Breast epithelium (tissue), 4 donors: ENCODE measurements at regions not wholly inside any gene's neighbourhood (a gene's known extent, or its start where the extent isn't known, plus 50 kb on each side); places are given as distances from the start of the nearest gene placed in this dataset.

Experiments
- DNase-seq, 2 donors: peaks; one replicate each; pipeline ENCODE4 v3.0.0-alpha.2; 2019; ENCODE audit warnings: low spot score in 2 of 2
- H3K27ac ChIP-seq, 2 donors: fragments of 200-600 bp; sonication (generic) in 1 of 2; one replicate each; pipeline ENCODE4 v1.5.1; 2016 to 2019; ENCODE audit warnings: mild to moderate bottlenecking in 1 of 2
- H3K27me3 ChIP-seq, 2 donors: fragments of 200-600 bp; sonication (generic) in 1 of 2; one replicate each; pipeline versions ENCODE4 v1.5.1 to v1.6.0; 2017 to 2019; ENCODE audit warnings: control low read depth in 1 of 2, mild to moderate bottlenecking in 1 of 2
- H3K36me3 ChIP-seq: fragments of 200-600 bp; one replicate; pipeline ENCODE4 v1.5.1; 2019
- H3K4me1 ChIP-seq, 2 donors: fragments of 200-600 bp; sonication (generic); one replicate each; pipeline ENCODE4 v1.5.1; 2016 to 2019; ENCODE audit warnings: control low read depth in 1 of 2
- H3K4me3 ChIP-seq, 3 donors: fragments of 200-600 bp; sonication (generic); 1 replicate in 2 of 3; 2 replicates in 1 of 3; pipeline ENCODE4 v1.5.1; 2016 to 2019; ENCODE audit warnings: mild to moderate bottlenecking in 3 of 3, moderate library complexity in 2 of 3
- H3K9me3 ChIP-seq, 2 donors: fragments of 200-600 bp; sonication (generic) in 1 of 2; one replicate each; pipeline ENCODE4 v1.5.1; 2016 to 2019; ENCODE audit warnings: control low read depth in 1 of 2
- POLR2A ChIP-seq: fragments of 450-650 bp; IDR thresholded peaks from one replicate; pipeline ENCODE4 v1.6.1; 2016; ENCODE audit warnings: antibody characterized with exemption, mild to moderate bottlenecking, moderate library complexity
- POLR2AphosphoS5 ChIP-seq, 3 donors: sonication (generic); formaldehyde crosslinking; IDR thresholded peaks; one replicate each; pipeline ENCODE4 v1.6.1; 2017; ENCODE audit warnings: antibody characterized with exemption in 3 of 3
- intact Hi-C: fragments of 100-400 bp; cut with DNase I; formaldehyde crosslinking; loops from one replicate; pipeline ENCODE4 v1.15.1; 2023; ENCODE audit warnings: low total_unique reads
- TF ChIP-seq, protein P1 (sequence below), 3 donors: fragments of 450-650 bp; IDR thresholded peaks; one replicate each; pipeline ENCODE4 v1.5.1; 2016 to 2017; ENCODE audit warnings: antibody characterized with exemption in 3 of 3, mild to moderate bottlenecking in 3 of 3, moderate library complexity in 3 of 3

DNA sequence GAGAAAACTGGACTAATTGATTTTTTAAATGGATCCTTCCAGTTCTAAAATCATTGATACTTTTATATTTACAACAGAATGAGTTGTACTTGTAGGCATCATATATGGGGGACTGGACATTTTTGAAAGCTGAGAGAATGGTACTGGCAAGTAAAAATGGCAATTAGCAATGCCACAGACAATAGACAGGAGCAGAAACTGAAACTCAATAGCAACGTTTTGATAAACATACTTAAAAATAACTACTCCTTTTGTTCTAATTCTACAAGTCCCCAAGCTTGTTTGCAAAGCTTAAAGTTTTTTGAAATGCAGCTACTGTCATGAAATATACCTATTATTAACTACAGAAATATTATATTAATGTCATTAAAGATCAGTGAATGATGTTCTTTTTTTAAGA is 52.8 kb upstream of the FBXL7 start:
- no peaks in the 10 kb centered on the region for H3K9me3 ChIP-seq
- TF ChIP-seq, protein P1, sequence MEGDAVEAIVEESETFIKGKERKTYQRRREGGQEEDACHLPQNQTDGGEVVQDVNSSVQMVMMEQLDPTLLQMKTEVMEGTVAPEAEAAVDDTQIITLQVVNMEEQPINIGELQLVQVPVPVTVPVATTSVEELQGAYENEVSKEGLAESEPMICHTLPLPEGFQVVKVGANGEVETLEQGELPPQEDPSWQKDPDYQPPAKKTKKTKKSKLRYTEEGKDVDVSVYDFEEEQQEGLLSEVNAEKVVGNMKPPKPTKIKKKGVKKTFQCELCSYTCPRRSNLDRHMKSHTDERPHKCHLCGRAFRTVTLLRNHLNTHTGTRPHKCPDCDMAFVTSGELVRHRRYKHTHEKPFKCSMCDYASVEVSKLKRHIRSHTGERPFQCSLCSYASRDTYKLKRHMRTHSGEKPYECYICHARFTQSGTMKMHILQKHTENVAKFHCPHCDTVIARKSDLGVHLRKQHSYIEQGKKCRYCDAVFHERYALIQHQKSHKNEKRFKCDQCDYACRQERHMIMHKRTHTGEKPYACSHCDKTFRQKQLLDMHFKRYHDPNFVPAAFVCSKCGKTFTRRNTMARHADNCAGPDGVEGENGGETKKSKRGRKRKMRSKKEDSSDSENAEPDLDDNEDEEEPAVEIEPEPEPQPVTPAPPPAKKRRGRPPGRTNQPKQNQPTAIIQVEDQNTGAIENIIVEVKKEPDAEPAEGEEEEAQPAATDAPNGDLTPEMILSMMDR (IDR thresholded peaks at IDR 0.05): no peak
- TF ChIP-seq POLR2A (no peak), POLR2AphosphoS5 (IDR thresholded peaks at IDR 0.05) (no peak)
- H3K4me3 ChIP-seq: no peak overlapping the region
- H3K36me3 ChIP-seq: no peaks in the 10 kb centered on the region
- no peaks in the 10 kb centered on the region for H3K27me3 ChIP-seq
- no peaks in the 10 kb centered on the region for H3K4me1 ChIP-seq
- no peak for DNase-seq
- no peak overlapping the region for H3K27ac ChIP-seq
- intact Hi-C loops: no loop called here

DNA sequence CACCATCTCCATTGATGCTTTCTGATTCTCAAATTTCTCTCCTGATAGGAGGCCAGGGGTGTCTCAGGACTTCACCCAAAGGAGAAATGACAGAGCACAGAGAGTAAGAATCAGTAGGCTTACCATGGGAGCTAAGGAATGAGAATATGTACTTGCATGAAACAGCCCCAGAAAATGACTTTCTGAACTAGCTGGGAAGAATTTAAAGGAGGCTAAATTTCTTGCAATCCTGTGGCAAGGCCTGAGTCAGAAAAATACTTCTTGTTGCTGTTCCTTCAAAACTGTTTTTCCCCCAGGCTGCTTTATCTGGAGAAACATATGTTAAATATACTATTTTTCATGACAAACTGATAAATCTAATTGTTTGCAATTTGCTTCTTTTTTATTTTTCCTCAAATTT is 53.4 kb upstream of the FBXL7 start:
- DNase-seq: no peak
- TF ChIP-seq POLR2A (no peak), POLR2AphosphoS5 (IDR thresholded peaks at IDR 0.05) (no peak)
- TF ChIP-seq, protein P1 (IDR thresholded peaks at IDR 0.05): no peak
- intact Hi-C loops: no loop called here
- Histone ChIP-seq H3K27me3 (no peaks in the 10 kb centered on the region), H3K9me3 (no peaks in the 10 kb centered on the region), H3K27ac (no peak overlapping the region), H3K4me3 (no peak overlapping the region), H3K36me3 (no peaks in the 10 kb centered on the region), H3K4me1 (no peaks in the 10 kb centered on the region)

DNA sequence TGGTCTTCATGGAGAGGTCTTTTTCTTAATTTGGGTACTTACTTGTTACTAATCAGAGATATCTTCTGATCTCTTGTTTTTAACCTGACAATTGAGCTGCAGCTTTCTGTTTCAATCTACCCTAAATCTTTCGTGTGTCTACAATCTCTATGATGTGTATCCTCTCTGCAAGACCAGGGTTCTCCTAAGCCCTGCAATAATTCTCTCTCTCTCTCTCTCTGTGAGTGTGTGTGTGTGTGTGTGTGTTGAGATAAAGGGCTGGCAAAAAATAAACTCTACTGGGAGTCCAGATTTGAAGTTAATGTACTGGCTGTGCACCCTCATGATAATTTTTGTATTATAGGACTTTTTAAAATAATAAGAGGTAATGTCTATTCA is 57.8 kb upstream of the FBXL7 start:
- TF ChIP-seq POLR2A (no peak), POLR2AphosphoS5 (IDR thresholded peaks at IDR 0.05) (no peak)
- TF ChIP-seq, protein P1 (IDR thresholded peaks at IDR 0.05): no peak
- Histone ChIP-seq H3K27ac (no peak overlapping the region), H3K36me3 (no peaks in the 10 kb centered on the region)

DNA sequence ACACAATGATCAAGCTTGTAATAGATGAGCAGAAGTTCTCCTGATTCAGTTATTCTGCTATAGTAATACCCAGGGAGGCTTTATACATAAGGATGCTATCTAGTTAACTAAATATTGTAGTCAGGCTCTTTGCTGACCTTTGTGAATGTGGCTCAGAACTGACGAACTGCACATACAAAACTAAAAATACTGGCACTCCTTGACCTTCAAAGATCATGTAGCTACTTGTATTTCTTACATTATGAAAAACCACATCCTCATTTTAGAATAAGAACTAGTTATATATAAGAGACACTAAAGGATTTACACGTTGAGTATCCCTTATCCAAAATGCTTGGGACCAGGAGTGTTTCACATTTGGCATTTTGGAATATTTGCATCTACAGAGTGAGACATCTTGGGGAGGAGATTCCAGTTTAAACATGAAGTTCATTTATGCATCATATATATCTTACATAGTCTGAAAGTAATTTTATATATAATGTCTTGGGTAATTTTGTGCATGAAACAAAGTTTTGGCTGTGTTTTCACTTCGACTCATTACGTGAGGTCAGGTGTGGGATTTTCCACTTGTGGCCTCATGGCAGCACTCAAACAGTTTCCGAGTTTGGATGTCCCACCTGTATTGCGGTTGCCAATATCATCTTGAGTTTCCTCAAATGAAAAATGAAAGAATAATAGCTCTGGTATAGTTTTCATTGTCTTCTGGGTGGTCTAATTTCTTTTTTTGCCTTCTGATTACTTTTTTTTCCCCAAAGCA is 58.4 kb upstream of the FBXL7 start:
- no peak for TF ChIP-seq POLR2AphosphoS5 (IDR thresholded peaks at IDR 0.05)
- H3K9me3 ChIP-seq: no peaks in the 10 kb centered on the region
- H3K27me3 ChIP-seq: no peaks in the 10 kb centered on the region
- DNase-seq: no peak
- no peak overlapping the region for H3K4me3 ChIP-seq
- no peaks in the 10 kb centered on the region for H3K36me3 ChIP-seq
- no peaks in the 10 kb centered on the region for H3K4me1 ChIP-seq
- intact Hi-C loops: no loop called here
- no peak overlapping the region for H3K27ac ChIP-seq

More for the DNA sequence above, 57.8 kb upstream of the FBXL7 start:
- Histone ChIP-seq H3K4me3 (no peak overlapping the region), H3K27me3 (no peaks in the 10 kb centered on the region), H3K4me1 (no peaks in the 10 kb centered on the region), H3K9me3 (no peaks in the 10 kb centered on the region)
- intact Hi-C loops: no loop called here
- DNase-seq: no peak

DNA sequence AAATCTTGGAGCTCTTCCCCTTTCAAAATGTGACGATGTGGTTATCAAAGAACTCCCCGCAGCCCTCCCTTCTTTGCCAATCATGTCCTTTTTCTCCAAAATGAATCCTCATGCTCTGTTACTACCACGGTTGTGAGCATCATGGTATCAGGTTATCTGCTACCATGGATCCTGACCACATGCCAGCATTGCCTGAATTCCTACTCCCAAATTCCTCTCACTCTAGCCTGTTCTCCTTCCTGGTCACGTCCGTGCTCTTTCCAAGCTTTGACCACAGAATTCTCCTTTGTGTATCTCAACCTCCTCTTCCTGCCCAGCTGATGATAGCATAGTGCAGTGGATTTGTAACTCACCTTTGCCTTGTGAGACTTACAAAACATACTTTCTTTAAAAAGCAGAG is 59.5 kb upstream of the FBXL7 start:
- Histone ChIP-seq H3K27ac (no peak overlapping the region), H3K4me1 (no peaks in the 10 kb centered on the region), H3K9me3 (no peaks in the 10 kb centered on the region), H3K4me3 (no peak overlapping the region), H3K27me3 (no peaks in the 10 kb centered on the region), H3K36me3 (no peaks in the 10 kb centered on the region)
- intact Hi-C loops: no loop called here
- no peak for DNase-seq
- TF ChIP-seq, protein P1 (IDR thresholded peaks at IDR 0.05): no peak
- TF ChIP-seq POLR2A: no peak
